Prostate gland (tissue), 2 donors: ENCODE measurements at regions not wholly inside any gene's neighbourhood (a gene's known extent, or its start where the extent isn't known, plus 50 kb on each side); places are given as distances from the start of the nearest gene placed in this dataset.

ENCODE experiments used
- CTCF ChIP-seq, 4 experiments: fragments of 200-600 bp in 2 of 4; fragments of 450-650 bp in 2 of 4; sonication (generic) in 2 of 4; IDR thresholded peaks; 1 replicate in 3 of 4; 2 replicates in 1 of 4; pipeline ENCODE4 v1.5.1; 2016 to 2019; ENCODE audit warnings: antibody characterized with exemption in 4 of 4, mild to moderate bottlenecking in 2 of 4, moderate library complexity in 2 of 4
- POLR2A ChIP-seq: fragments of 450-650 bp; IDR thresholded peaks from one replicate; pipeline ENCODE4 v1.6.1; 2016; ENCODE audit warnings: antibody characterized with exemption, mild to moderate bottlenecking
- POLR2AphosphoS5 ChIP-seq: sonication (generic); formaldehyde crosslinking; IDR thresholded peaks from one replicate; pipeline ENCODE4 v1.6.1; 2017; ENCODE audit warnings: antibody characterized with exemption

DNA sequence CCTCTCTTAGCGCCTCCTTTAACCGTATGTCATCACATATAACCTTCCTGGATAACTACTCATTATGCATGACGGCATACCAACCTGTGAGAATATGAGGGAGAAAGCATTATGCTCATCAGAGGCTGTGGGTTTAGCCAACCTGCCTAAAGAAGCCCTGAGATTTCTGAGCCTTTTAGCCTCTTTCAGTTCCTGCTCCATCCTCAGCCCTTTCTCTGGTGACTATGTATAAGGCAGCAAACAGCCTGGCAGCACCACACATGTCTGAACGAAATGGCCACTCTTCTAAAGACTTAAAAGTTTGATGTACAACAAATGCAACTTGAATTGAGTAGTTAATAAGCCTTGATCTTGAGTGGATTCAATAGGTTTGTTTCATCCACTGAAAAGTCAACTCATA, 64.8 kb upstream of the SOX5 start:
- TF ChIP-seq POLR2A (no peak), CTCF (IDR thresholded peaks at IDR 0.05) (no peak), POLR2AphosphoS5 (no peak)
